NT2/D1 (cell line): ENCODE measurements at regions not wholly inside any gene's neighbourhood (a gene's known extent, or its start where the extent isn't known, plus 50 kb on each side); places are given as distances from the start of the nearest gene placed in this dataset.

Source experiments
- SUZ12 ChIP-seq: IDR thresholded peaks from 2 replicates; pipeline ENCODE4 v1.6.1; 2011; ENCODE audit not compliant: insufficient read length, insufficient read depth; ENCODE audit errors: extremely low read depth
- YY1 ChIP-seq: IDR thresholded peaks from 2 replicates; pipeline ENCODE4 v1.6.1; 2011; ENCODE audit not compliant: insufficient read length, insufficient read depth

GRCh38 chr13:84127597-84128128, 245.4 kb upstream of the SLITRK1 start:
- TF ChIP-seq YY1, result no peak
- no peak for TF ChIP-seq SUZ12
